ENCODE measurements at regions not wholly inside any gene's neighbourhood (a gene's known extent, or its start where the extent isn't known, plus 50 kb on each side); places are given as distances from the start of the nearest gene placed in this dataset.

DNA sequence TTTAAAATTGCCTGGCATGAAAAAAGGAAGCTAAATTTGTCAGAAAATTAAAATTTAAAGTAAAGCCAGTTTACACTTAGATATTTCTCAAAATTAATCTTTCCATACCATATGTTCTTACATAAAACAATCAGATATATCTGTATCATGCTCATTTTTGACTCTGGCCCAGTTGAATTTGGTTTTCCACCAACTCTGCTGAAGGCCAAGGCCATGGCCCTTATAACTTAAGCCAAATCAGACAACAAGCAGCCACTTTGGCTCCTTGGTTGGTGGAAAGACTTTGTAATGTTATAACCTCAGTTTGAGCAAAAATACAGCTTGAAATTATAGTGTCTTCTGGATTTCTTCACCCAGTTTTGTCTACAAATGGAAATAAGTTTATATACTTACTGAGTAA, 97.3 kb downstream of the CENPW start:
- Mint-ChIP-seq H3K4me1 (ENCODE audit: low read depth, unreplicated experiment) (no peaks in the 10 kb centered on the region), H3K27me3 (ENCODE audit: low read depth, unreplicated experiment) (no peaks in the 10 kb centered on the region), H3K36me3 (ENCODE audit: low read depth, unreplicated experiment) (no peaks in the 10 kb centered on the region), H3K9me3 (ENCODE audit: unreplicated experiment) (no peaks in the 10 kb centered on the region), H3K27ac (ENCODE audit: unreplicated experiment) (no peak overlapping the region), H3K4me3 (ENCODE audit: unreplicated experiment) (no peak overlapping the region)
- Histone ChIP-seq H3K27me3 (ENCODE audit: insufficient read depth, low read length) (no peaks in the 10 kb centered on the region), H3K9me3 (ENCODE audit: insufficient read depth, low read depth, low read length) (no peaks in the 10 kb centered on the region), H3K4me3 (ENCODE audit: insufficient read depth, low read depth, low read length) (no peak overlapping the region), H3K4me2 (ENCODE audit: low read length) (no peak overlapping the region), H3K36me3 (ENCODE audit: insufficient read depth, low read length) (no peaks in the 10 kb centered on the region), H4K20me1 (ENCODE audit: insufficient read depth, low read length) (no peaks in the 10 kb centered on the region), H3K4me1 (ENCODE audit: insufficient read depth, low read length) (no peaks in the 10 kb centered on the region), H3K27ac (ENCODE audit: low read depth, low read length) (no peak overlapping the region), H3K9ac (ENCODE audit: low read length) (no peak overlapping the region), H2AFZ (ENCODE audit: low read depth, low read length) (no peak overlapping the region), H3K79me2 (ENCODE audit: insufficient read depth, low read length) (no peaks in the 10 kb centered on the region)
- DNase-seq (ENCODE audit: low read depth) (no peak), FAIRE-seq (no peak)
- no peak for TF ChIP-seq EZH2 (IDR thresholded peaks at IDR 0.05; ENCODE audit: insufficient read depth, low read length)
- TF ChIP-seq, protein P1, sequence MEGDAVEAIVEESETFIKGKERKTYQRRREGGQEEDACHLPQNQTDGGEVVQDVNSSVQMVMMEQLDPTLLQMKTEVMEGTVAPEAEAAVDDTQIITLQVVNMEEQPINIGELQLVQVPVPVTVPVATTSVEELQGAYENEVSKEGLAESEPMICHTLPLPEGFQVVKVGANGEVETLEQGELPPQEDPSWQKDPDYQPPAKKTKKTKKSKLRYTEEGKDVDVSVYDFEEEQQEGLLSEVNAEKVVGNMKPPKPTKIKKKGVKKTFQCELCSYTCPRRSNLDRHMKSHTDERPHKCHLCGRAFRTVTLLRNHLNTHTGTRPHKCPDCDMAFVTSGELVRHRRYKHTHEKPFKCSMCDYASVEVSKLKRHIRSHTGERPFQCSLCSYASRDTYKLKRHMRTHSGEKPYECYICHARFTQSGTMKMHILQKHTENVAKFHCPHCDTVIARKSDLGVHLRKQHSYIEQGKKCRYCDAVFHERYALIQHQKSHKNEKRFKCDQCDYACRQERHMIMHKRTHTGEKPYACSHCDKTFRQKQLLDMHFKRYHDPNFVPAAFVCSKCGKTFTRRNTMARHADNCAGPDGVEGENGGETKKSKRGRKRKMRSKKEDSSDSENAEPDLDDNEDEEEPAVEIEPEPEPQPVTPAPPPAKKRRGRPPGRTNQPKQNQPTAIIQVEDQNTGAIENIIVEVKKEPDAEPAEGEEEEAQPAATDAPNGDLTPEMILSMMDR (IDR thresholded peaks at IDR 0.05; ENCODE audit: insufficient read depth, low read depth, low read length): no peak

DNA sequence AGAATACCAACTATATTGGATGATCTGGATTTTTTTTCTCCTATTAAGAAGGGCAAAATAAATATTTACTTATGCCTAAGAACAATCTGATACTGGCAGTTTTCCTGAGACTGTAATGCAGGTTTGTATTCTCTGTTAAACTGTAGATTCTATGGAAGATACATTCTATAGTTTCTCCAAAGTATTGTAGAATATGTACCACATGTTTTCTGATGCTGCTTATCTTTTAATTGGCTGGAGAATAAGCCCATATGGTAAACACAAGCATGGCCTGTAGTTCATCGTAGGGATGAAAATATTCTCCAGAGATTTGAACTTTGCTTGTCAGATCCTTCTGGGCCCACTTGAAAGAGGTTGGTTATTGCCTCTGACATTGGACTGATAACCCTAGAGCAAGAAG, 99.1 kb downstream of the CENPW start:
- Histone ChIP-seq H3K9me3 (ENCODE audit: insufficient read depth, low read depth, low read length) (no peaks in the 10 kb centered on the region), H3K27me3 (ENCODE audit: insufficient read depth, low read length) (no peaks in the 10 kb centered on the region), H3K4me2 (ENCODE audit: low read length) (no peak overlapping the region), H4K20me1 (ENCODE audit: insufficient read depth, low read length) (no peaks in the 10 kb centered on the region), H3K4me3 (ENCODE audit: insufficient read depth, low read depth, low read length) (no peak overlapping the region), H3K27ac (ENCODE audit: low read depth, low read length) (no peak overlapping the region), H3K79me2 (ENCODE audit: insufficient read depth, low read length) (no peaks in the 10 kb centered on the region), H3K9ac (ENCODE audit: low read length) (no peak overlapping the region), H3K4me1 (ENCODE audit: insufficient read depth, low read length) (no peaks in the 10 kb centered on the region), H2AFZ (ENCODE audit: low read depth, low read length) (no peak overlapping the region), H3K36me3 (ENCODE audit: insufficient read depth, low read length) (no peaks in the 10 kb centered on the region)
- no peak for FAIRE-seq
- H3K4me3 Mint-ChIP-seq (ENCODE audit: unreplicated experiment): no peak overlapping the region
- peaks cover 3% of the 10 kb centered on the region for H3K4me1 Mint-ChIP-seq (ENCODE audit: low read depth, unreplicated experiment)
- TF ChIP-seq EZH2 (IDR thresholded peaks at IDR 0.05; ENCODE audit: insufficient read depth, low read length): no peak
- TF ChIP-seq, protein P1 (IDR thresholded peaks at IDR 0.05; ENCODE audit: insufficient read depth, low read depth, low read length): no peak
- H3K9me3 Mint-ChIP-seq (ENCODE audit: unreplicated experiment): no peaks in the 10 kb centered on the region
- H3K36me3 Mint-ChIP-seq (ENCODE audit: low read depth, unreplicated experiment): no peaks in the 10 kb centered on the region
- no peak for DNase-seq (ENCODE audit: low read depth)
- no peaks in the 10 kb centered on the region for H3K27me3 Mint-ChIP-seq (ENCODE audit: low read depth, unreplicated experiment)
- H3K27ac Mint-ChIP-seq (ENCODE audit: unreplicated experiment): no peak overlapping the region

DNA sequence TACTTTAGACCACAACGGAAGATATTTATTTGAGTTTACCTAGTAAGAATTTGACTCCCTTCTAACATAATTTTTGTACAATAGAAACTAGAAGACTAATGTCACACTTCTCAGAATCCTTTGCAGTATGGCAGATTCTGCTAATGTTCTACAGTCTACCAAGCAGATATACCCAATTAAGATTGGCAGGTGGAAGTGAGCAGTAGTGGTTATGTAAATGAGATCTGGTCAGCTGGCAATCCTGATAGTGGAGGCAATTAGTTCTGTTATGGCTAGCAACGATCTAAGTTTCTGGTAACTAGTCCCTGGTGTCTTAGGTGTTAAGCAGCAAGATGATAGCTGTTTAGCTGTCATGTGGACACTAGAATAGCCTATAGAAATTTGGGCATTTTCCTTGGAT, 101.0 kb downstream of the CENPW start:
- H3K36me3 ChIP-seq (ENCODE audit: insufficient read depth, low read length): no peaks in the 10 kb centered on the region
- no peaks in the 10 kb centered on the region for H3K27me3 ChIP-seq (ENCODE audit: insufficient read depth, low read length)
- no peaks in the 10 kb centered on the region for H4K20me1 ChIP-seq (ENCODE audit: insufficient read depth, low read length)
- H3K27me3 Mint-ChIP-seq (ENCODE audit: low read depth, unreplicated experiment): no peaks in the 10 kb centered on the region
- no peaks in the 10 kb centered on the region for H3K4me1 ChIP-seq (ENCODE audit: insufficient read depth, low read length)
- H3K9me3 ChIP-seq (ENCODE audit: insufficient read depth, low read depth, low read length): no peaks in the 10 kb centered on the region
- no peak overlapping the region for H3K4me3 ChIP-seq (ENCODE audit: insufficient read depth, low read depth, low read length)
- H3K4me3 Mint-ChIP-seq (ENCODE audit: unreplicated experiment): no peak overlapping the region
- H3K4me2 ChIP-seq (ENCODE audit: low read length): no peak overlapping the region
- peaks cover 11% of the 10 kb centered on the region for H3K4me1 Mint-ChIP-seq (ENCODE audit: low read depth, unreplicated experiment)
- no peak overlapping the region for H2AFZ ChIP-seq (ENCODE audit: low read depth, low read length)
- H3K9ac ChIP-seq (ENCODE audit: low read length): no peak overlapping the region
- no peak overlapping the region for H3K27ac Mint-ChIP-seq (ENCODE audit: unreplicated experiment)
- DNase-seq (ENCODE audit: low read depth) (no peak), FAIRE-seq (no peak)
- no peaks in the 10 kb centered on the region for H3K79me2 ChIP-seq (ENCODE audit: insufficient read depth, low read length)
- H3K9me3 Mint-ChIP-seq (ENCODE audit: unreplicated experiment): no peaks in the 10 kb centered on the region
- TF ChIP-seq, protein P1 (IDR thresholded peaks at IDR 0.05; ENCODE audit: insufficient read depth, low read depth, low read length): no peak
- TF ChIP-seq EZH2 (IDR thresholded peaks at IDR 0.05; ENCODE audit: insufficient read depth, low read length): no peak
- no peaks in the 10 kb centered on the region for H3K36me3 Mint-ChIP-seq (ENCODE audit: low read depth, unreplicated experiment)
- no peak overlapping the region for H3K27ac ChIP-seq (ENCODE audit: low read depth, low read length)
